Parathyroid adenoma (tissue), 2 donors: ENCODE measurements at regions not wholly inside any gene's neighbourhood (a gene's known extent, or its start where the extent isn't known, plus 50 kb on each side); places are given as distances from the start of the nearest gene placed in this dataset.
"Not testable (repeated sequence)": the region's sequence is repeated elsewhere in the genome, so short reads cannot be mapped to it uniquely, and the experiment has no call there.

Experiments
- H2AFZ ChIP-seq: fragments of 300-600 bp; sonication (generic); one replicate; pipeline ENCODE4 v1.7.0; 2017; ENCODE audit warnings: antibody characterized with exemption, mild to moderate bottlenecking
- H3K27ac ChIP-seq: fragments of 300-600 bp; sonication (generic); one replicate; pipeline ENCODE4 v1.7.0; 2017
- H3K27me3 ChIP-seq: fragments of 300-600 bp; sonication (generic); one replicate; pipeline ENCODE4 v1.7.0; 2017; ENCODE audit warnings: low read length; ENCODE audit not compliant: control insufficient read depth, insufficient read depth
- H3K36me3 ChIP-seq: fragments of 300-600 bp; sonication (generic); one replicate; pipeline ENCODE4 v1.7.0; 2017; ENCODE audit warnings: low read length; ENCODE audit not compliant: control insufficient read depth, insufficient read depth
- H3K4me1 ChIP-seq: fragments of 300-600 bp; sonication (generic); one replicate; pipeline ENCODE4 v1.7.0; 2017; ENCODE audit warnings: control low read depth
- H3K4me2 ChIP-seq: fragments of 300-600 bp; sonication (generic); one replicate; pipeline ENCODE4 v1.7.0; 2017; ENCODE audit warnings: low read length
- H3K4me3 ChIP-seq: fragments of 300-600 bp; sonication (generic); one replicate; pipeline ENCODE4 v1.7.0; 2017; ENCODE audit warnings: low read depth, low read length
- H3K79me2 ChIP-seq: fragments of 300-600 bp; sonication (generic); one replicate; pipeline ENCODE4 v1.7.0; 2017; ENCODE audit warnings: control low read depth
- H3K9ac ChIP-seq: fragments of 300-600 bp; sonication (generic); one replicate; pipeline ENCODE4 v1.7.0; 2017; ENCODE audit warnings: mild to moderate bottlenecking
- H3K9me3 ChIP-seq: fragments of 300-600 bp; sonication (generic); one replicate; pipeline ENCODE4 v1.7.0; 2017; ENCODE audit warnings: low read length; ENCODE audit not compliant: control insufficient read depth
- CTCF ChIP-seq: fragments of 300-600 bp; sonication (generic); IDR thresholded peaks from one replicate; pipeline ENCODE4 v1.7.0; 2017; ENCODE audit warnings: antibody characterized with exemption, mild to moderate bottlenecking
- donor health status: primary hyperparathyroidism.

GRCh38 chr2:83971547-83971946, 487.5 kb downstream of the SUCLG1 start:
- no peaks in the 10 kb centered on the region for H3K9me3 ChIP-seq
- H3K4me3 ChIP-seq: no peak overlapping the region

GRCh38 chr2:83970217-83970929, 488.7 kb downstream of the SUCLG1 start:
- Histone ChIP-seq H2AFZ (no peak overlapping the region), H3K27me3 (no peaks in the 10 kb centered on the region), H3K4me2 (no peak overlapping the region), H3K9me3 (no peaks in the 10 kb centered on the region), H3K4me3 (no peak overlapping the region), H3K4me1 (no peaks in the 10 kb centered on the region), H3K27ac (no peak overlapping the region), H3K36me3 (no peaks in the 10 kb centered on the region), H3K9ac (no peak overlapping the region), H3K79me2 (no peaks in the 10 kb centered on the region)
- TF ChIP-seq CTCF: no peak

More at GRCh38 chr2:83971547-83971946, 487.5 kb downstream of the SUCLG1 start:
- TF ChIP-seq CTCF: no peak
- Histone ChIP-seq H3K36me3 (no peaks in the 10 kb centered on the region), H3K4me1 (no peaks in the 10 kb centered on the region), H3K27ac (no peak overlapping the region), H3K27me3 (no peaks in the 10 kb centered on the region), H3K9ac (no peak overlapping the region), H2AFZ (no peak overlapping the region), H3K79me2 (no peaks in the 10 kb centered on the region), H3K4me2 (no peak overlapping the region)

- no peaks in the 10 kb centered on the region for H3K79me2 ChIP-seq
- H2AFZ ChIP-seq: no peak overlapping the region
- no peaks in the 10 kb centered on the region for H3K36me3 ChIP-seq
- no peak overlapping the region for H3K9ac ChIP-seq
- H3K4me3 ChIP-seq: no peak overlapping the region
- H3K4me2 ChIP-seq: no peak overlapping the region
- no peak for TF ChIP-seq CTCF
- H3K27me3 ChIP-seq: no peaks in the 10 kb centered on the region
- H3K27ac ChIP-seq: no peak overlapping the region
- H3K9me3 ChIP-seq: no peaks in the 10 kb centered on the region
- H3K4me1 ChIP-seq: no peaks in the 10 kb centered on the region
Measured at GRCh38 chr2:83969085-83969484, 490.0 kb downstream of the SUCLG1 start.

GRCh38 chr2:83967854-83968253, 491.2 kb downstream of the SUCLG1 start:
- Histone ChIP-seq H3K4me1 (no peaks in the 10 kb centered on the region), H3K4me3 (no peak overlapping the region), H3K9me3 (no peaks in the 10 kb centered on the region), H3K79me2 (no peaks in the 10 kb centered on the region), H2AFZ (no peak overlapping the region), H3K27me3 (no peaks in the 10 kb centered on the region), H3K36me3 (no peaks in the 10 kb centered on the region), H3K27ac (no peak overlapping the region), H3K9ac (no peak overlapping the region), H3K4me2 (no peak overlapping the region)
- no peak for TF ChIP-seq CTCF

GRCh38 chr2:83966946-83967345, 492.1 kb downstream of the SUCLG1 start:
- not testable (repeated sequence) for H3K27me3 ChIP-seq, H3K36me3 ChIP-seq, H3K9ac ChIP-seq, H3K9me3 ChIP-seq, H2AFZ ChIP-seq, H3K79me2 ChIP-seq, H3K4me2 ChIP-seq, H3K4me1 ChIP-seq, H3K4me3 ChIP-seq, H3K27ac ChIP-seq
